ENCODE measurements at regions not wholly inside any gene's neighbourhood (a gene's known extent, or its start where the extent isn't known, plus 50 kb on each side); places are given as distances from the start of the nearest gene placed in this dataset.

GRCh38 chr12:83690465-83690864 is 1003.8 kb downstream of the TMTC2 start:
- H3K9me3 ChIP-seq (ENCODE audit: low read length), result no peaks in the 10 kb centered on the region
- no peaks in the 10 kb centered on the region for H3K36me3 ChIP-seq (ENCODE audit: insufficient read depth, low read length)
- H3K79me2 ChIP-seq (ENCODE audit: insufficient read depth, low read length), result no peaks in the 10 kb centered on the region

GRCh38 chr12:83689333-83689732 is 1002.6 kb downstream of the TMTC2 start:
- Histone ChIP-seq H2AFZ (ENCODE audit: low read length) (no peak overlapping the region), H4K20me1 (ENCODE audit: insufficient read depth, low read length) (no peaks in the 10 kb centered on the region), H3K4me2 (ENCODE audit: low read length) (no peak overlapping the region), H3K9ac (ENCODE audit: low read length) (no peak overlapping the region), H3F3A (ENCODE audit: insufficient read depth, low read length) (no peaks in the 10 kb centered on the region), H3K4me1 (ENCODE audit: insufficient read depth, low read length, severe bottlenecking) (no peaks in the 10 kb centered on the region), H3K9me2 (ENCODE audit: low read depth, low read length) (no peaks in the 10 kb centered on the region), H3K27ac (ENCODE audit: low read depth, low read length, poor library complexity, severe bottlenecking) (no peak overlapping the region), H3K36me3 (ENCODE audit: insufficient read depth, low read length) (no peaks in the 10 kb centered on the region), H3K27me3 (ENCODE audit: insufficient read depth, low read length) (no peaks in the 10 kb centered on the region), H3K4me3 (ENCODE audit: low read depth, low read length, poor library complexity, severe bottlenecking) (no peak overlapping the region), H3K79me2 (ENCODE audit: insufficient read depth, low read length) (no peaks in the 10 kb centered on the region), H3K9me3 (ENCODE audit: low read length) (no peaks in the 10 kb centered on the region)
- TF ChIP-seq EZH2 (IDR thresholded peaks at IDR 0.05; ENCODE audit: borderline replicate concordance, low read length), result no peak
- TF ChIP-seq CTCF (IDR thresholded peaks at IDR 0.05; ENCODE audit: low read length), result no peak

More at GRCh38 chr12:83690465-83690864, 1003.8 kb downstream of the TMTC2 start:
- Histone ChIP-seq H2AFZ (ENCODE audit: low read length) (no peak overlapping the region), H3K9me2 (ENCODE audit: low read depth, low read length) (no peaks in the 10 kb centered on the region), H3F3A (ENCODE audit: insufficient read depth, low read length) (no peaks in the 10 kb centered on the region), H3K27ac (ENCODE audit: low read depth, low read length, poor library complexity, severe bottlenecking) (no peak overlapping the region), H3K27me3 (ENCODE audit: insufficient read depth, low read length) (no peaks in the 10 kb centered on the region), H3K4me1 (ENCODE audit: insufficient read depth, low read length, severe bottlenecking) (no peaks in the 10 kb centered on the region), H3K4me3 (ENCODE audit: low read depth, low read length, poor library complexity, severe bottlenecking) (no peak overlapping the region), H3K4me2 (ENCODE audit: low read length) (no peak overlapping the region), H4K20me1 (ENCODE audit: insufficient read depth, low read length) (no peaks in the 10 kb centered on the region), H3K9ac (ENCODE audit: low read length) (no peak overlapping the region)
- TF ChIP-seq EZH2 (IDR thresholded peaks at IDR 0.05; ENCODE audit: borderline replicate concordance, low read length), result no peak

GRCh38 chr12:83676781-83677295 is 990.1 kb downstream of the TMTC2 start:
- Histone ChIP-seq H3K4me1 (ENCODE audit: insufficient read depth, low read length, severe bottlenecking) (no peaks in the 10 kb centered on the region), H4K20me1 (ENCODE audit: insufficient read depth, low read length) (no peaks in the 10 kb centered on the region), H3F3A (ENCODE audit: insufficient read depth, low read length) (no peaks in the 10 kb centered on the region), H3K27me3 (ENCODE audit: insufficient read depth, low read length) (no peaks in the 10 kb centered on the region), H2AFZ (ENCODE audit: low read length) (no peak overlapping the region), H3K9me3 (ENCODE audit: low read length) (no peaks in the 10 kb centered on the region), H3K4me3 (ENCODE audit: low read depth, low read length, poor library complexity, severe bottlenecking) (no peak overlapping the region), H3K79me2 (ENCODE audit: insufficient read depth, low read length) (no peaks in the 10 kb centered on the region), H3K9ac (ENCODE audit: low read length) (no peak overlapping the region), H3K4me2 (ENCODE audit: low read length) (no peak overlapping the region), H3K9me2 (ENCODE audit: low read depth, low read length) (no peaks in the 10 kb centered on the region), H3K36me3 (ENCODE audit: insufficient read depth, low read length) (no peaks in the 10 kb centered on the region), H3K27ac (ENCODE audit: low read depth, low read length, poor library complexity, severe bottlenecking) (no peak overlapping the region)
- TF ChIP-seq EZH2 (IDR thresholded peaks at IDR 0.05; ENCODE audit: borderline replicate concordance, low read length) (no peak), CTCF (IDR thresholded peaks at IDR 0.05; ENCODE audit: low read length) (no peak)

- TF ChIP-seq CTCF (IDR thresholded peaks at IDR 0.05; ENCODE audit: low read length) (no peak), EZH2 (IDR thresholded peaks at IDR 0.05; ENCODE audit: borderline replicate concordance, low read length) (no peak)
- no peaks in the 10 kb centered on the region for H3K9me2 ChIP-seq (ENCODE audit: low read depth, low read length)
- no peaks in the 10 kb centered on the region for H3K9me3 ChIP-seq (ENCODE audit: low read length)
- H3K36me3 ChIP-seq (ENCODE audit: insufficient read depth, low read length), result no peaks in the 10 kb centered on the region
- no peaks in the 10 kb centered on the region for H3K79me2 ChIP-seq (ENCODE audit: insufficient read depth, low read length)
- no peak overlapping the region for H3K4me3 ChIP-seq (ENCODE audit: low read depth, low read length, poor library complexity, severe bottlenecking)
- no peaks in the 10 kb centered on the region for H3F3A ChIP-seq (ENCODE audit: insufficient read depth, low read length)
- no peaks in the 10 kb centered on the region for H3K4me1 ChIP-seq (ENCODE audit: insufficient read depth, low read length, severe bottlenecking)
- no peak overlapping the region for H3K27ac ChIP-seq (ENCODE audit: low read depth, low read length, poor library complexity, severe bottlenecking)
- H2AFZ ChIP-seq (ENCODE audit: low read length), result no peak overlapping the region
- no peaks in the 10 kb centered on the region for H4K20me1 ChIP-seq (ENCODE audit: insufficient read depth, low read length)
- no peak overlapping the region for H3K4me2 ChIP-seq (ENCODE audit: low read length)
- no peak overlapping the region for H3K9ac ChIP-seq (ENCODE audit: low read length)
- H3K27me3 ChIP-seq (ENCODE audit: insufficient read depth, low read length), result no peaks in the 10 kb centered on the region
These were observed 980.0 kb downstream of the TMTC2 start for GRCh38 chr12:83666690-83667089.
